HepG2 (cell line): ENCODE measurements at regions not wholly inside any gene's neighbourhood (a gene's known extent, or its start where the extent isn't known, plus 50 kb on each side); places are given as distances from the start of the nearest gene placed in this dataset.

Experiments
- AFF4 ChIP-seq: sonication (generic); formaldehyde crosslinking; IDR thresholded peaks from 2 replicates; pipeline ENCODE4 v1.4.0; 2020; ENCODE audit warnings: missing genetic modification reagents
- AGO1 ChIP-seq: fragments of 200-400 bp; formaldehyde crosslinking; IDR thresholded peaks from 2 replicates; pipeline ENCODE4 v1.6.1; 2017; ENCODE audit warnings: mild to moderate bottlenecking, low read depth, low read length, moderate library complexity; ENCODE audit not compliant: poor library complexity, severe bottlenecking
- BRCA1 ChIP-seq: sonication (generic); formaldehyde crosslinking; IDR thresholded peaks from 2 replicates; pipeline ENCODE4 v1.4.0; 2020; ENCODE audit warnings: missing genetic modification reagents
- CEBPB ChIP-seq: IDR thresholded peaks from 2 replicates; pipeline ENCODE4 v1.6.1; 2011; ENCODE audit warnings: low read depth, low read length, improper control_type of control experiment, borderline replicate concordance
- ELK4 ChIP-seq: sonication (generic); formaldehyde crosslinking; IDR thresholded peaks from 2 replicates; pipeline ENCODE4 v1.9.0; 2021; ENCODE audit warnings: missing genetic modification reagents, borderline replicate concordance
- HDAC2 ChIP-seq: sonication (generic); formaldehyde crosslinking; IDR thresholded peaks from 2 replicates; pipeline ENCODE4 v1.4.0; 2020; ENCODE audit warnings: missing genetic modification reagents
- MED13 ChIP-seq: sonication (generic); formaldehyde crosslinking; IDR thresholded peaks from 2 replicates; pipeline ENCODE4 v1.5.0; 2020; ENCODE audit warnings: missing genetic modification reagents
- NAIF1 ChIP-seq: sonication (generic); formaldehyde crosslinking; IDR thresholded peaks from 2 replicates; pipeline ENCODE4 v1.5.0; 2020; ENCODE audit warnings: mild to moderate bottlenecking, missing genetic modification reagents, borderline replicate concordance
- POLR2A ChIP-seq, 2 experiments: IDR thresholded peaks; 2 replicates each; pipeline ENCODE4 v1.6.1; 2011; ENCODE audit warnings: low read depth in 2 of 2, low read length in 2 of 2, mild to moderate bottlenecking in 1 of 2, moderate library complexity in 1 of 2; ENCODE audit not compliant: insufficient read depth in 1 of 2
- RAD21 ChIP-seq: fragments of 450-650 bp; formaldehyde crosslinking; IDR thresholded peaks from 2 replicates; pipeline ENCODE4 v1.5.0; 2020; ENCODE audit warnings: mild to moderate bottlenecking
- SYNCRIP ChIP-seq: fragments of 200-400 bp; formaldehyde crosslinking; IDR thresholded peaks from 2 replicates; pipeline ENCODE4 v1.6.1; 2018; ENCODE audit warnings: mild to moderate bottlenecking, low read depth, low read length; ENCODE audit not compliant: insufficient read depth
- ZNF207 ChIP-seq: fragments of 450-650 bp; IDR thresholded peaks from 2 replicates; pipeline ENCODE4 v1.6.1; 2016; ENCODE audit warnings: antibody characterized with exemption, borderline replicate concordance
- TF ChIP-seq, protein P1 (sequence below): sonication (generic); formaldehyde crosslinking; IDR thresholded peaks from 2 replicates; pipeline ENCODE4 v1.5.0; 2020; ENCODE audit warnings: mild to moderate bottlenecking, missing genetic modification reagents, moderate library complexity

DNA sequence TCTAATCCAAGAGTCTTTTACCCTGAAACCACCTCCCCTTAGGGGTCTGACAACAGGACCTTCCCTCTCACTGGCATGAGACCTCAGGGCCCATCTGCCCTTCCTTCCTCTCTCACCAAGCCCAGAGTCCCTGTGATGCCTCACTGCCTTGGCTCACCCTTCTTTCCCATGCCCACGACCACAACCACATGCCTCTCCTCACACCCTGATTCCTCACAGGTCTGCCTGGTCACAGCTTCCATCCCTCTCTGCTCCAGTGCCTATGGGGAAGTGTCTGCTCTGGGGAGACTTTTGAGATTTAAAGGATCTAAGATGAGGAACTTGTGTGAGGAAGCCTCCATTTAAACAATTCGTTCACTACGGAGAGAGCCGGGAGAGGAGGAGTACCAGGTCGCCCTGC is 98.9 kb upstream of the SH3BP4 start:
- TF ChIP-seq AGO1 (no peak), MED13 (CRISPR knock-in tag) (no peak), NAIF1 (CRISPR knock-in tag) (no peak), RAD21 (CRISPR knock-in tag) (no peak), AFF4 (CRISPR knock-in tag) (no peak), ZNF207 (no peak), CEBPB (no peak), ELK4 (CRISPR knock-in tag) (no peak), SYNCRIP (no peak), POLR2A (IDR thresholded peaks at IDR 0.05; ENCODE audit: insufficient read depth in 1 of 2, low read depth in 2 of 2, low read length in 2 of 2) (no peak), BRCA1 (CRISPR knock-in tag) (no peak), HDAC2 (no peak)
- TF ChIP-seq, protein P1, sequence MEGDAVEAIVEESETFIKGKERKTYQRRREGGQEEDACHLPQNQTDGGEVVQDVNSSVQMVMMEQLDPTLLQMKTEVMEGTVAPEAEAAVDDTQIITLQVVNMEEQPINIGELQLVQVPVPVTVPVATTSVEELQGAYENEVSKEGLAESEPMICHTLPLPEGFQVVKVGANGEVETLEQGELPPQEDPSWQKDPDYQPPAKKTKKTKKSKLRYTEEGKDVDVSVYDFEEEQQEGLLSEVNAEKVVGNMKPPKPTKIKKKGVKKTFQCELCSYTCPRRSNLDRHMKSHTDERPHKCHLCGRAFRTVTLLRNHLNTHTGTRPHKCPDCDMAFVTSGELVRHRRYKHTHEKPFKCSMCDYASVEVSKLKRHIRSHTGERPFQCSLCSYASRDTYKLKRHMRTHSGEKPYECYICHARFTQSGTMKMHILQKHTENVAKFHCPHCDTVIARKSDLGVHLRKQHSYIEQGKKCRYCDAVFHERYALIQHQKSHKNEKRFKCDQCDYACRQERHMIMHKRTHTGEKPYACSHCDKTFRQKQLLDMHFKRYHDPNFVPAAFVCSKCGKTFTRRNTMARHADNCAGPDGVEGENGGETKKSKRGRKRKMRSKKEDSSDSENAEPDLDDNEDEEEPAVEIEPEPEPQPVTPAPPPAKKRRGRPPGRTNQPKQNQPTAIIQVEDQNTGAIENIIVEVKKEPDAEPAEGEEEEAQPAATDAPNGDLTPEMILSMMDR (CRISPR knock-in tag), result no peak
